GM19452 (cell line): ENCODE measurements at regions not wholly inside any gene's neighbourhood (a gene's known extent, or its start where the extent isn't known, plus 50 kb on each side); places are given as distances from the start of the nearest gene placed in this dataset.

Experiments
- ATAC-seq: cut with Tn5 transposase; IDR thresholded peaks from one replicate; pipeline ENCODE4 v1.9.1; 2021; ENCODE audit not compliant: unreplicated experiment

DNA sequence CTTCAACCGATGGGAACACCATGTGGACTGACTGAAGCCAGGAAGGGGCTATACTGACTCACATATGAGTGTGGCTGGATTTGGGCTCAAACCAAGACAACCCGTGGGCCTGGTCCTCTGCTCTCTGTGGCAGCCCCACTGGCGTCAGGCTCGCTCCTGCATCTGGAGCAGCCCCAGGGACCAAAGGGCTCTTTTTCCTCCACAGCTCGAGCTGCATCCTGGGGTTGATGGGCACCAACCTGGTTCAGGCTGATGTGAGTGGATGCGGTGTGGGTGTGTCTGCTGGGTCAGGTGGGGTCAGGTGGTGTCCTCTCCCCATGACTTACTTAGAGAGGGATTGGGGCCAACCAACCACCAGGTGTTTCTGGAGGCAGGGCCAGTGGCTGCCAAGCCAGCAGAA is 303.0 kb upstream of the AJAP1 start:
- no peak for ATAC-seq

- no peak for ATAC-seq
Measured at GRCh38 chr1:4353090-4353856, 301.1 kb upstream of the AJAP1 start.

DNA sequence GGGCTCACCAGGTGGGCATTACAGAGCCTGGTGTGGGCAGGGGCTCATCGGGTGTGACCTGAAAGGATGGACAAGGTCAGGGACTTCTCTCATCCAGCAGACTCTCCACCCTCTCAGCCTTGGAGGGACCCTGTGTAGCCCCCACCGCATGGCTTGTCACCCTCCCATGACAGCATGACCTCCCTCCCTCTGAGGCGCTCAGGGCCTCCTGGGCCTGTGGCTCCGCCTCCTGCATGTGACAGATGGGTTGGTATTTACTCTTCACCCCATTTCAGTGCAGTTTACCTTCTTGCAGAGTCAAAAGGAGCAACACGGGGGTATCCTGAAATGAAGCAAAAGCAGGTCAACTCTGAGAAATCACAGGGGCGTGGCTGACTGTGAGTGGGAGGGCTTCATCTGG is 298.6 kb upstream of the AJAP1 start:
- no peak for ATAC-seq

DNA sequence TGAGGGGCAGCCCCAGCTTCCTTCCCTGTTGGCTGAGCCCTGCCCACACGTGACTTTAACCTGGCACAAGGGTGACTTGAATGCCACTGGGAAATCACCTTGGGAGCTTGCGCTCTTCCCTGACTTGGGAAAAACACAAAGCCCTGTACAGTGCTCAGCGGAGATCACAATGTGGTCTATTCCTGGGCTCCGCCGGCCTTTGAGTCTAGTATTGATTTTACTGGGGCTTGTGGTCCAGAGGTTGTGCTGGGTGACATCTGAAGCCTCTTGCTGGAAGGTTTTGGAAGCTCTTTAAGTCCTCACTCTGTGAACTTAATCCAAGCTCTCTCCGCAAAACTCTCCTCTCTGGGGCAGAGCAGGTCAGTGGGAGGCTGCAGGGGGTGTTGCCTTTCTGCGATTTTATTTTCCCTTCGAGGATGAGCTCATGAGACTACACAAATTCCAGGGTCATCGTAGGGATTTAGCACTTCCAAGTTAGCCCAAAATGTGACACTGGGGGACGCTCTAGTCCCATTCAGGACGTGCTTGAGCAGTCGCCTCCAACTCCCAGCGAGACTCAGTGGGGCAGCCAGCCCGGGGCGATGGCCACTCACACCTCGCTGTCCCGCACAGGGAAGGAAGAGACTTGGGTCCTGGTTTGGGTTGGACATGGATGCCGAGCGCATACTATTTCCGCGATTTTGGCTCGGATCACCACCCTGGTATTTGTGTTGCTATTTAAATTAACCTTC is 291.9 kb upstream of the AJAP1 start:
- ATAC-seq, result no peak

- no peak for ATAC-seq
Measured at GRCh38 chr1:4366091-4366490, 288.3 kb upstream of the AJAP1 start.

DNA sequence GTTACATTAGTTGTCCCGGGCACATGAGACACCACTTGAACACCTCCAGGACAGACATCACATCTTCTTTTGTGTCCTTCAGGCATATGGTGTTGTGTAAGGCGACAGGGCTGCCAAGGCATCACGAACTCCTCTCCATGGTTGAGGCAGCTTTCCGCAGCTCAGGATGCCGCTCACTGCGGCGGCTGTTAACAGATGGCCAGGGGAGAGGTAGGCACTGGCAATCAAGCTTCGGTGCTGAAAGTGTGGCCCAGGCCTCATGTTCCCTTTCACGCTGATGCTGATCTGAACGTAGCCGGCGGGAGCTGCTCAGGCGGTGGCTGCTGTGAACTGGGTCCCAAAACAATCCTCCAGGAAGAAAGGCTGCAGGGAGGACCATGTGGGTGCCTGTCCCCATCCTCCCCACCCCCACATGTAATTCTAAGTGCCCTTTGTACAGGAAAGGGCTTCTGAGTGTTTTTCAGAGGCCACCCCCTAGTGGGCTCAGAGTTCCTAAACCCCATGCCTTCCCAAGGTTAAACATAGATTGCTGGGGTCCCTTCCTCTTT is 287.1 kb upstream of the AJAP1 start:
- ATAC-seq, result no peak

DNA sequence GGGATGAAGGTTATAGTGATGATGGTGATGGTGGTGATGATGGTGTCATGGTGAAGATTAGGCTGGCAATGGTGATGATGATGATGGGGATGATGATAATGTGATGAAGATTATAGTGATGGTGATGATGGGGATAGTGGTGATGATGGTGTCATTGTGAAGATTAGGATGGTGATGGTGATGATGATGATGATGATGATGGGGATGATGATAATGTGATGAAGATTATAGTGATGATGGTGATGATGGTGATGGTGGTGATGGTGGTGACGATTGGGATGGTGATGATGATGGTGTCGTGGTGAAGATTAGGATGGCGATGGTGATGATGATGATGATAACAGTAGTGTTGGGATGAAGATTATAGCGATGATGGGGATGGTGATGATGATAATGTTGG is 285.1 kb upstream of the AJAP1 start:
- no peak for ATAC-seq

GRCh38 chr1:4371849-4372248 is 282.6 kb upstream of the AJAP1 start:
- ATAC-seq, result no peak

- ATAC-seq, result no peak
Measured at GRCh38 chr1:4375812-4376211, 278.6 kb upstream of the AJAP1 start.

- no peak for ATAC-seq
Measured at GRCh38 chr1:4379451-4380175, 274.8 kb upstream of the AJAP1 start.

DNA sequence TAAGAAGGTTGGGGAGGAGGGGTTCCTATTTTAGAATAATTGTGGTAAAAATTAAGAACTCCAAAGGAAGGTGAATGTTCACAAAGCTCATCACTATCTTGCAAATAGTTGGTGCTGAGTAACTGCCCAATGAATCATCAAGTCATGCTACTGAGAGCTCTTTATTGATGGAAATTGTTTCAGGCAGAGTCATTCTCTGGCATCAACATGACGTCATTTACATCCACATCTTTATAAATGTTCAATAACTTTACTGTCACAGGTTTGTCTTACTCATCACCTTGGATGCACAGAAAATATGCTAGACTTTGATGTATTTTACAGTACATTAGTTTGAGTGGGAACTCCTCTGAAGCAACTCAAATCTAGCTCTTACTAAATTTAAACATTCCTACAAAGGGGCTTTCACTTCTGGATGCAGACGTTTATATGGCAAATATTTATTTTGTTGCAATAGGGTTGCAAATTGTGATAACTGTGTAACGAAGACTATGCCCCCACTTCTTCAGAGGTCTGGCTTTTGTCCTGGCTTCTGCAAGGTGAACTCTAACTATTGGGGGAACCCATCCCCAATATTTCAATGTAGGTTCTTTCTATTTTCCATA is 273.7 kb upstream of the AJAP1 start:
- ATAC-seq, result no peak

- ATAC-seq, result no peak
Measured at GRCh38 chr1:4393191-4393590, 261.2 kb upstream of the AJAP1 start.

DNA sequence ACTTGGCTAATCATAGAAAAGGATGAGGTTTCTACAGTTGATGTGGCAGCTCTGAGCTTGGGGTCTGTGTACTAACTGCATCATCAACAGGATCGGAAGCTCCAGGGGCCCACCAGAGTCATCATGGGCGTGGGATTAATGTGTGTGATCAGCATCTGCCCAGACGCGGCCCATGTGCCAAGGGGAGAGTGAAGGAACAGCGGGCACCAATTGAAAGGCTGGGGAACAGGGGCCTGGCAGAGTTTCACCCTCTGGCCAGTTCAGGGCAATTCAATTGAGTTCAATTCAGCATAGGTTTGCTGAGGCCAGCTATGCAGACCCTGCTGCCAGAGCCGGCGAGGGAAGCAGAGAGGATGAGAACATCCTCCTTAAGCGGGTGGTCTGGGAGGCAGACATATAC is 260.0 kb upstream of the AJAP1 start:
- no peak for ATAC-seq

DNA sequence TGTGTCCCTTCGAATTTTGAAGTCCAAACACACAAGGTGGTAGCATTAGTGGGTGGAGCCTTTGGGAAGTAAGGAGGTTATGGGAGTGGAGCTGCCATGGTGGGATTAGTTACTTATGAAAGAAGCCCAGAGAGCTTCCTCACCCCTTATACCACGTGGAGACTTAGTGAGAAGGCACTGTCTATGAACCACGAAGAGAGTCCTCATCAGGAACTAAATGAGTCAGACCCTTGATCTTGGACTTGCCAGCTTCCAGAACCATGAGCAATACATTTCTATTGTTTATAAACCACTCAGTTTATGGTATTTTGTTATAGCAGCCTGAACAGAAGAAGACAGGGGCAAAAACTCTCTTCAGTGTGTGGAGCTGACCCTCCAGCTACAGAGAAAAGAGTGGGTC is 259.3 kb upstream of the AJAP1 start:
- ATAC-seq, result no peak

- no peak for ATAC-seq
Measured at GRCh38 chr1:4395676-4396075, 258.7 kb upstream of the AJAP1 start.

DNA sequence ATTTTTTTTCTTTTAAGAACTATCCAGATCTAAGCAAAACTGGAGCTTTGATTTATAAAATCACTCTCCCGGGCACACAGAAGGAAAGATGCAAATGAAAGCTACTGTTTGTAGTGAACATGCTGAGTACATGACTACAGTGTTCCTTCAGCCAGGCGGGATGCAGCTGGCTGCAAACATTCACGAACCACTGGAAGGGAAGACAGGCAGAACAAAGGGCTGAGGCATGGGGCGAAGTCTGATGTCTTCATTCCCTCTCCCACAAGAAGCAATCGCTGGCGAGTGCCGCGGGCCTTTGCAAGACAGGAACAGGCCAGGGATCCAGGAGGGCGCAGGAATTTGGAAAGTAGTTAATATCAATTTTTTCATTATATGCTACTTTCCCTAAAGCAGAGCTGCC is 257.9 kb upstream of the AJAP1 start:
- ATAC-seq, result no peak

GRCh38 chr1:4397196-4397595 is 257.2 kb upstream of the AJAP1 start:
- no peak for ATAC-seq

- ATAC-seq, result no peak
Measured at GRCh38 chr1:4402032-4402431, 252.4 kb upstream of the AJAP1 start.

DNA sequence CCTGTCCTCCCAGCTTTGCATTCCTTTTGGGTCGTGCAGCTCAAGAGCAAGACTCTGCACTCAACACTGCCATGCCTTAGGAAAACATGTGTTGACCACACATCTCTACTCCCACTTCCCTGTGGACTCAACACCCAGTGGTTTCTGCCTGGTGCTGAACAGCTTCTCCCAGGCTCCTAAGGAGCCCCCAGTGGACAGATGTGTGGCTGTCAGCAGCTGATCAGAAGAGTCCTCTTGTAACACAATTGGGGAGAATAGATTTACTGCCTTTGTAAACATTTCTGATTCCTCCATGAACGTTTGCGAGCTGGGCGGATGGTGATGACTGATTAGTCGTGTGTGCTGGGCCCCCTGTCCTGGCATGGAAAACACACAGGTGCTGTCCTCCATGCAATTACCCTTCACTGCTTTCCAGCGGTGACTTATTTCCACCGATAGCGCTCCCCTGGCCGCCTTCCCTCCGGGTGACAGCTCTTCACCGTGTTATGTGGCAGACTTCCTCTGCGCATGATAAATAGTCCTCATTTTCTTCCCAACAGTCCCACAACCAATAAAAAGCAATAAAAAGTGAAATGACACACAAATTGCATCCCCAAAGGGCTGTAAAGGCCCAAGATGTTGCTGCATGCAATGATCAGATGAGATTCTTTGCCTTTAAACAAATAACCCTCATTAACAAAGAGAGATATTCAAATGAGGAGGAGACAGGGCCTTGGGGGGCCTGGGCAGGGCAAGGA is 249.4 kb upstream of the AJAP1 start:
- no peak for ATAC-seq

GRCh38 chr1:4407851-4408250 is 246.6 kb upstream of the AJAP1 start:
- ATAC-seq, result no peak

DNA sequence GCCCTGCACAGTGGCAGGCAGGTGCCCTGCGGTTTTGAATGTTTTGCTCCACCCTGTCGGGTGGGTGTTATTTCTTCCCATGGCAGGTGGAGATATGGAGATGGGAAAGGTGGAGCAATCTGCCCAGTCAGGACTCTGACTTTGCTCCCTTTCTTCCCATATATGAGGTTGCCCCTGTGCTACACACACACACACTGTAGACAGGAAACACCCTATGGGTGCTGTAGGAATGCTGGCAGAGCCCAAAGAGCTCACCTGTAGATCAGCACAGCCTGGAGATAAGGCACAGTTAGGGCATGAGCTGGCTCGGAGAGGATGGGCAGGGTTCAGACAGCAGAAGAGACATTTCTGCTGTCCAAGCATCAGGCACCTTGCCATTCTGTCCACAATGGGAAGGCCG is 246.0 kb upstream of the AJAP1 start:
- no peak for ATAC-seq
